K562 (cell line): ENCODE measurements at regions not wholly inside any gene's neighbourhood (a gene's known extent, or its start where the extent isn't known, plus 50 kb on each side); places are given as distances from the start of the nearest gene placed in this dataset.

Experiments used
- ATAC-seq: fragments of 200-7000 bp; cut with Tn5 transposase; 3 replicates; pipeline ENCODE4 v1.9.1; 2020; ENCODE audit warnings: moderate library complexity
- BruUV-seq: library from RNA; stranded (reverse); fragments of 400-500 nt; replicated peaks from 2 replicates; lab custom pipeline; 2021; lab: Mats Ljungman, UMichigan
- CTCF ChIA-PET: fragments of 300-600 bp; formaldehyde crosslinking; extraction: SDS; loops from one replicate; lab custom pipeline; 2021; ENCODE audit warnings: low intra/inter-chr PET ratio; lab: Yijun Ruan, JAX
- POLR2A ChIA-PET: fragments of 300-600, 350-650 bp; sonication (Branson Sonifier 250); formaldehyde crosslinking; extraction: SDS; loops from one replicate; lab custom pipeline; 2021; ENCODE audit warnings: antibody characterized with exemption, inconsistent platforms; lab: Yijun Ruan, JAX
- DNase-seq, 4 experiments: peaks; one replicate each; pipeline versions ENCODE4 v3.0.0 to v3.0.0-alpha.2; 2011 to 2018; ENCODE audit warnings: low spot score in 3 of 4, mixed read lengths in 3 of 4; ENCODE audit errors: extremely low read depth in 1 of 4
- FAIRE-seq: peaks from 2 replicates; lab custom pipeline; 2011; peaks lifted over from hg19 to GRCh38; lab: Jason Lieb, UNC
- H2AFZ ChIP-seq: 2 replicates; pipeline ENCODE4 v1.6.0; 2011; ENCODE audit warnings: low read depth, low read length, control low read depth, inconsistent platforms
- H3K27ac ChIP-seq: fragments of 200-600 bp; 3 replicates; pipeline ENCODE4 v1.8.0; 2011; ENCODE audit warnings: low read depth, mild to moderate bottlenecking, control low read depth, inconsistent platforms, low read length, moderate library complexity, mixed read lengths; ENCODE audit errors: extremely low read depth
- H3K27me3 ChIP-seq, 2 experiments: fragments of 300-600 bp in 1 of 2; 2 replicates in 1 of 2; 3 replicates in 1 of 2; pipeline versions ENCODE4 v1.6.0 to v1.8.0; 2011; ENCODE audit warnings: inconsistent platforms in 2 of 2, low read length in 2 of 2, mild to moderate bottlenecking in 1 of 2, mixed read lengths in 1 of 2, moderate library complexity in 1 of 2; ENCODE audit not compliant: control insufficient read depth in 2 of 2, insufficient read depth in 2 of 2
- H3K36me3 ChIP-seq: fragments of 300-600 bp; 3 replicates; pipeline ENCODE4 v1.8.0; 2011; ENCODE audit warnings: mild to moderate bottlenecking, low read length, inconsistent platforms; ENCODE audit not compliant: control insufficient read depth, insufficient read depth
- H3K4me1 ChIP-seq, 2 experiments: fragments of 200-600 bp in 1 of 2; replicated peaks in 1 of 2; 2 replicates in 1 of 2; 3 replicates in 1 of 2; pipeline versions ENCODE4 v1.5.1 to v1.8.0; 2011; ENCODE audit warnings: inconsistent platforms in 2 of 2, low read length in 2 of 2, mild to moderate bottlenecking in 1 of 2, mixed read lengths in 1 of 2, moderate library complexity in 1 of 2; ENCODE audit not compliant: control insufficient read depth in 2 of 2, insufficient read depth in 2 of 2
- H3K4me2 ChIP-seq: 2 replicates; pipeline ENCODE4 v1.6.1; 2011; ENCODE audit warnings: low read length, control low read depth, inconsistent platforms, mixed read lengths; ENCODE audit not compliant: insufficient read depth
- H3K4me3 ChIP-seq: fragments of 200-600 bp; sonication (generic), shearing (Covaris generic); 2 replicates; pipeline ENCODE4 v1.5.1; 2016; ENCODE audit warnings: control low read depth, inconsistent platforms
- H3K79me2 ChIP-seq: fragments of 200-600 bp; 3 replicates; pipeline ENCODE4 v1.8.0; 2011; ENCODE audit warnings: low read length, inconsistent platforms; ENCODE audit not compliant: control insufficient read depth, insufficient read depth
- H3K9ac ChIP-seq, 2 experiments: 2 replicates each; pipeline versions ENCODE4 v1.6.0 to v1.6.1; 2011; ENCODE audit warnings: low read depth in 2 of 2, low read length in 2 of 2, control low read depth in 1 of 2, inconsistent platforms in 1 of 2, mild to moderate bottlenecking in 1 of 2, mixed read lengths in 1 of 2; ENCODE audit not compliant: insufficient read depth in 1 of 2
- H3K9me1 ChIP-seq: one replicate; pipeline ENCODE4 v1.6.0; 2011; ENCODE audit warnings: inconsistent platforms, mild to moderate bottlenecking, low read length, moderate library complexity; ENCODE audit not compliant: control insufficient read depth, insufficient read depth
- H3K9me3 ChIP-seq: replicated peaks from 2 replicates; pipeline ENCODE4 v1.5.1; 2011; ENCODE audit warnings: low read depth, low read length, inconsistent platforms; ENCODE audit not compliant: control insufficient read depth, insufficient read depth
- H4K20me1 ChIP-seq: replicated peaks from 2 replicates; pipeline ENCODE4 v1.6.1; 2011; ENCODE audit warnings: low read length, inconsistent platforms, mixed read lengths; ENCODE audit not compliant: control insufficient read depth, insufficient read depth
- EP400 ChIP-seq: fragments of 450-650 bp; IDR thresholded peaks from 2 replicates; pipeline ENCODE4 v1.6.1; 2017; ENCODE audit warnings: antibody characterized with exemption, mild to moderate bottlenecking, moderate library complexity
- GTF2A2 ChIP-seq: IDR thresholded peaks from 2 replicates; pipeline ENCODE4 v1.6.1; 2016; ENCODE audit warnings: mild to moderate bottlenecking, missing genetic modification characterization, missing compliant biosample characterization
- HDAC6 ChIP-seq: IDR thresholded peaks from 2 replicates; pipeline ENCODE4 v1.6.1; 2012; ENCODE audit warnings: low read depth, mild to moderate bottlenecking, control low read depth, inconsistent platforms, low read length, moderate library complexity
- LARP7 ChIP-seq: fragments of 450-650 bp; IDR thresholded peaks from 2 replicates; pipeline ENCODE4 v1.6.1; 2016
- NUFIP1 ChIP-seq: fragments of 450-650 bp; IDR thresholded peaks from 2 replicates; pipeline ENCODE4 v1.6.1; 2018; ENCODE audit not compliant: partially characterized antibody
- SRSF1 ChIP-seq: fragments of 200-400 bp; formaldehyde crosslinking; IDR thresholded peaks from 2 replicates; pipeline ENCODE4 v1.6.1; 2017; ENCODE audit warnings: mild to moderate bottlenecking, low read depth, low read length, moderate library complexity
- TFAP4 ChIP-seq: sonication (generic); formaldehyde crosslinking; IDR thresholded peaks from 2 replicates; pipeline ENCODE4 v1.8.0; 2022; ENCODE audit warnings: missing genetic modification reagents, mild to moderate bottlenecking, moderate library complexity, borderline replicate concordance
- TRIM25 ChIP-seq: fragments of 450-650 bp; IDR thresholded peaks from 2 replicates; pipeline ENCODE4 v1.7.0; 2016; ENCODE audit warnings: borderline replicate concordance
- WGBS: fragments of 100-300 bp; shearing (Covaris generic); methylation state at CpG from one replicate; pipeline ENCODE4 v1.1.6; 2016; ENCODE audit warnings: low coverage, mixed read lengths; ENCODE audit not compliant: insufficient coverage; ENCODE audit errors: missing lambda C conversion rate; 5-methylcytosine and 5-hydroxymethylcytosine counted together
- in situ Hi-C: fragments of 300-500 bp; cut with MboI; formaldehyde crosslinking; loops from 4 replicates; pipeline ENCODE4 v1.15.0; 2018; ENCODE audit warnings: inconsistent platforms, mixed read lengths
- intact Hi-C: fragments of 100-400 bp; cut with micrococcal nuclease; formaldehyde crosslinking; loops from 2 replicates; pipeline ENCODE4 v1.14.2; 2022

GRCh38 chr2:120906914-120907313, 171.2 kb downstream of the GLI2 start:
- BruUV-seq, result no TSS peak
- in situ Hi-C loops, result no loop called here
- WGBS, result 6% methylated on average over 6 of the region's 6 CpGs

More at GRCh38 chr2:120906914-120907313, 171.2 kb downstream of the GLI2 start:
- peaks cover 8% of the 10 kb centered on the region; the same call in 1 of the 2 replicates for H4K20me1 ChIP-seq
- H3K27ac ChIP-seq, result no peak overlapping the region
- POLR2A ChIA-PET, result no interaction called here
- peaks cover 0 to 4% of the 10 kb centered on the region in 2 experiments; a peak in 1 of 5 replicates for H3K4me1 ChIP-seq
- intact Hi-C loops, result no loop called here
- FAIRE-seq, result no peak
- no peaks in the 10 kb centered on the region for H3K79me2 ChIP-seq
- H3K36me3 ChIP-seq, result no peaks in the 10 kb centered on the region
- H3K9me1 ChIP-seq, result no peaks in the 10 kb centered on the region
- no peak for DNase-seq
- no peak for ATAC-seq
- H3K4me3 ChIP-seq, result no peak overlapping the region
- no peak overlapping the region for H2AFZ ChIP-seq
- CTCF ChIA-PET, result no interaction called here
- no peaks in the 10 kb centered on the region for H3K9me3 ChIP-seq
- no peak for TF ChIP-seq EP400
- no peak for TF ChIP-seq GTF2A2
- TF ChIP-seq HDAC6, result no peak
- TF ChIP-seq TRIM25, result no peak
- no peak for TF ChIP-seq NUFIP1
- TF ChIP-seq SRSF1, result no peak
- no peak for TF ChIP-seq LARP7
- no peak for TF ChIP-seq TFAP4 (CRISPR knock-in tag)
- no peak overlapping the region for H3K4me2 ChIP-seq
- H3K9ac ChIP-seq, result no peak overlapping the region
- peaks cover 7 to 55% of the 10 kb centered on the region in 2 experiments; a peak in 4 of 5 replicates for H3K27me3 ChIP-seq
